ENCODE measurements at regions not wholly inside any gene's neighbourhood (a gene's known extent, or its start where the extent isn't known, plus 50 kb on each side); places are given as distances from the start of the nearest gene placed in this dataset.
"Not testable (repeated sequence)": the region's sequence is repeated elsewhere in the genome, so short reads cannot be mapped to it uniquely, and the experiment has no call there.

DNA sequence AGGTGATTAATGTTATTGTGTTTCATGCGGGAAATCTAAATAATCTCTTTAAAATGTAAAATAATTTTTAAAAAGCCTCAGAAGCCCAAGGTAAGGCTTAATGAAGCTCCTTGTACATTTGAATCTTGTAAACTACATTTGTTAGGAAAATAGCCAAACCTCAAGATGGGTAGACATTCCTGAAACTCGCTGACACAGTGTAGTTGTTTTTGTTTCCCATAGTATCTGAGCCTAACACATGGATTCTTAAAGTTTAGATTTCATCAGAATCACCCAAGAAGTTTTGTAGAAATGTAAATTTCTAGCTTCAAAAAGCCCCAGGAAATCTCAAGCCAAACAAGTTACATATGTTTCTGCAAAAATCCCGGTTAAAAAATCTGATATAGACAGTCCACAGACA lies 1221.1 kb upstream of the ACVR2A start:
- DNase-seq (ENCODE audit: low spot score in 2 of 2) (no peak), FAIRE-seq (no peak)

- DNase-seq (ENCODE audit: low spot score in 2 of 2) (no peak), FAIRE-seq (no peak)
Measured at GRCh38 chr2:146621656-146622055, 1223.2 kb upstream of the ACVR2A start.

DNA sequence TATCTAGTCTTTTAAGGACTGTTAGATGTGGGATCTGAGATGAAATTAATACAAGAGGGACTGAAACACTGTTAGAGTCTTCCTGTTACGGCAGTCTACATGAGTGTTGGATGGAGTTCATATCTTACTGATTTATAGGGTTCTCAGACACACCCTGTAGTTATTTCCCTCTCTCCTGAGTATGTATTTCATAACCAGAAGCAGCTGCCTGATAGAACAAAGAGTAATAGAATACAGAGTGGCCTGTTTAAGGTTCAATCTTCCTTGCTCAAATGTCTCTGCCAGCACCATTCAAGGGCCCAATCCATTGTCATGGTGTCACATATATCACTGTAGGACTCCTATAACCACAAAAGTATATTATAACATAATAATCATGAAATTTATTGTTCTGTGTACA lies 1229.1 kb upstream of the ACVR2A start:
- FAIRE-seq (no peak), DNase-seq (ENCODE audit: low spot score in 2 of 2) (no peak)

DNA sequence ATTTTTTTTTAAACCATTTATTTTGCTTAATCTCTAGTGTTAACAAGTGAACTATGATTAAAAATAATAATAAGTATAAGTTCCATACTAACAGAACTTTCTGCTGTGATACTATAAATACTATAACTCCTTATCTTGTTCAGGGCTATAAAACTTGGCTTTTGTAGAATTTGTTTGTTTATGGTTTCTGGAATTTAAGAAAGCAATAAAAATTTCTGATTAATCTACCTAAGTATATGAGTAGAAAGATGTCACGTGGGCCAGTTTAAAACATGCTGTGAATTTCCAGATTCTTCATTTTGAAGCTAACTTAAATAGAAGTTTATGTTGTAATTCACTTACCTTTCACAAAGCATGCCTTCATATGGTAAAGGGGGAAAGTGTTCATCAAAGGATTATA lies 1236.3 kb upstream of the ACVR2A start:
- FAIRE-seq (no peak), DNase-seq (ENCODE audit: low spot score in 2 of 2) (no peak)

- no peak for FAIRE-seq
- DNase-seq (ENCODE audit: low spot score in 2 of 2), result no peak
Measured at GRCh38 chr2:146604521-146604920, 1240.3 kb upstream of the ACVR2A start.

GRCh38 chr2:146602856-146603255 lies 1242.0 kb upstream of the ACVR2A start:
- no peak for DNase-seq (ENCODE audit: low spot score in 2 of 2)
- no peak for FAIRE-seq

GRCh38 chr2:146602383-146602782 lies 1242.4 kb upstream of the ACVR2A start:
- no peak for FAIRE-seq
- no peak for DNase-seq (ENCODE audit: low spot score in 2 of 2)

DNA sequence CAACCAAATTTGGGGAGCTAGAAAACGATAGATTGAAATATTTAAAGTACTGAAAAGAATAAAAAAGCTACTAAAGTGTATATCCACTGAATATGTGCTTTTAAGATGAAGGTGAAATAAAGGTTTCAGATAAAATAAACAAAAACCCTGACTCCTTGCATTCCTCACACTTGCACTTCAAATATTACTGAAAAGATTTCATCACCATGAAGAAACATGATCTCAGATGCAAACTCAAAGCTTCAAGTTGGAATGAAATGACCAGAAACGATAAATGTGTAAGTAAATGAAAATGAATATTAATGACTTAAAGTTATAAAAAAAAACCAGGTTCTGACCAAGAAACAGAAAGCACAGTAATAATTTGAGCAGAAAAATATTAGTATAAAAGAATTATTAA lies 1246.0 kb upstream of the ACVR2A start:
- DNase-seq (ENCODE audit: low spot score in 2 of 2) (no peak), FAIRE-seq (no peak)

- FAIRE-seq (no peak), DNase-seq (ENCODE audit: low spot score in 2 of 2) (no peak)
Measured at GRCh38 chr2:146597291-146597690, 1247.5 kb upstream of the ACVR2A start.

GRCh38 chr2:146591908-146592307 lies 1252.9 kb upstream of the ACVR2A start:
- no peak for DNase-seq (ENCODE audit: low spot score in 2 of 2)
- no peak for FAIRE-seq

GRCh38 chr2:146587291-146587713 lies 1257.5 kb upstream of the ACVR2A start:
- FAIRE-seq (no peak), DNase-seq (ENCODE audit: low spot score in 2 of 2) (no peak)

DNA sequence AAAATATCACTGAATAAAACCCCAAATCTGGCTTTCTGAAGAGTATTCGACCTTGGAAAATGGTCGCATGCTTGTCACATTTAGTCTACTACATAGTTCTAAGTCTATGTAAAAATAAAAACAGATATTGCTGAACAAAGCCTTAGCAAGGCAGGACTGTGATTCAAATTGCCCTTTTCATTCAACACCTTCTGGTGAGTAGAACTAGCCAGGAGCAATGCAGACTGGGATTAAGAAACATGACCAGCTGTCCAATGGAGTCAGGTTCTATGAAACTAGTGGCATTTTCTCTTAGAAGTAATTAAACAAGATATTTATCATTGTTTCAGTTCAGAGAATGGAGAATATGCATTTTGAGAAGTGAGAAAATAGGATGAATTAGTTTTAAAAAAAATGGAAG lies 1260.5 kb upstream of the ACVR2A start:
- FAIRE-seq (no peak), DNase-seq (ENCODE audit: low spot score in 2 of 2) (no peak)

DNA sequence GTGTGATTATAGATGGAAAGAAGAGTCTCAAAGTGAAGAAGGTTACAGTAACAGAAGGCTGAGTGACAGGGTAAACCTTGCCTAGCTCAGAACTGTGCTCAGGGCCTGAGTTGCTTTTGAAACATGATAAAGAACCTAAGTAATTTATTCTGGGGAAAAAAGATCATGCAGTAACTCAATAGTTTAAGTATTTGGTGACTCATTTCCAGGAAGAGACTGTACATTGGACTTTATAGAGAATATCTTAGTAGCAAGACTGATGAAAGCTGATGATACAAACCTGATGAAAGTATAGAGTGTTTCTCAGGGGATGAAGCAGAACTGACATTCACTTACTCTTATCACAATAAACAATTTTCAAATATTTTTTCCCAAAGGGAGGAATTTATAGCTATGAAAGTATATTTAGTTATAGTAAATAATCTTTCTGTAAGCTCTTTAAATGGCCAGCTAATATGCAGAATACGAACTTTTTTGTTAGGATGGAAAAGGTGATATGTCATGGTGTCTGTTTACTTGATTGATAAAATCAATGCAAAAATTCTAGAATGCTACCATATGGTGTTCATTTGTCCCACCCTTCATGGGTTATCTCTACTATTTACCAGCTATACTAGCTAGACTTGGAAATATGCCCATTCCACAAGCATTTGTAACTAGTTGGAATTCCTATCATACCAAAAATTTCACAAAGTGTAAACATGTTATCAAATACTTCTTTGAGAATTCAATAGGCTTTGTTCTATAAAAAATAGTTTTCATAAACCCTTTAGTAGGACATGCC lies 1265.5 kb upstream of the ACVR2A start:
- FAIRE-seq, result no peak
- DNase-seq (ENCODE audit: low spot score in 2 of 2), result no peak

GRCh38 chr2:146576339-146577111 lies 1268.3 kb upstream of the ACVR2A start:
- DNase-seq (ENCODE audit: low spot score in 2 of 2) (no peak), FAIRE-seq (no peak)

DNA sequence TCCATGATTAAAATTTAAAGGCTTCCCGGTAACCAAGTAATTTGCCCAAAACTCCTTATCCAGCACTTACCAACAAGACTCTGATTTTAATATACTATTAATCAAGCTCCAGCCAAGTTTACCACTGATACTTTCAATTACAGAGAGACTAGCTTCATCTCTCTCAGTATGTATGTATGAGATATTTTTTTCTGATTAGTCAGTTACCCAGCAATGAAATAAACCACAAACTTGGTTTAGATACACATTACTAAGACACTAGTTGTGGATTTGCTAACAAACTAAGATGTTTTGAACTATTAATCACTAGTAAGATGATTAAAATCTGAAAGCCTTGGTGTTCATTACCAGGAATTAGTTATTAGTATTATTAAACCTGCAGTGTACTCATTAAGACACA lies 1272.2 kb upstream of the ACVR2A start:
- FAIRE-seq (no peak), DNase-seq (ENCODE audit: low spot score in 2 of 2) (no peak)

- no peak for FAIRE-seq
- DNase-seq (ENCODE audit: low spot score in 2 of 2), result no peak
Measured at GRCh38 chr2:146561996-146562395, 1282.8 kb upstream of the ACVR2A start.

- DNase-seq (ENCODE audit: low spot score in 2 of 2) (no peak), FAIRE-seq (no peak)
Measured at GRCh38 chr2:146547236-146547635, 1297.6 kb upstream of the ACVR2A start.

- FAIRE-seq (no peak), DNase-seq (ENCODE audit: low spot score in 2 of 2) (no peak)
Measured at GRCh38 chr2:146544701-146545100, 1300.1 kb upstream of the ACVR2A start.

- no peak for FAIRE-seq
- DNase-seq (ENCODE audit: low spot score in 2 of 2), result no peak
Measured at GRCh38 chr2:146541896-146542295, 1302.9 kb upstream of the ACVR2A start.

DNA sequence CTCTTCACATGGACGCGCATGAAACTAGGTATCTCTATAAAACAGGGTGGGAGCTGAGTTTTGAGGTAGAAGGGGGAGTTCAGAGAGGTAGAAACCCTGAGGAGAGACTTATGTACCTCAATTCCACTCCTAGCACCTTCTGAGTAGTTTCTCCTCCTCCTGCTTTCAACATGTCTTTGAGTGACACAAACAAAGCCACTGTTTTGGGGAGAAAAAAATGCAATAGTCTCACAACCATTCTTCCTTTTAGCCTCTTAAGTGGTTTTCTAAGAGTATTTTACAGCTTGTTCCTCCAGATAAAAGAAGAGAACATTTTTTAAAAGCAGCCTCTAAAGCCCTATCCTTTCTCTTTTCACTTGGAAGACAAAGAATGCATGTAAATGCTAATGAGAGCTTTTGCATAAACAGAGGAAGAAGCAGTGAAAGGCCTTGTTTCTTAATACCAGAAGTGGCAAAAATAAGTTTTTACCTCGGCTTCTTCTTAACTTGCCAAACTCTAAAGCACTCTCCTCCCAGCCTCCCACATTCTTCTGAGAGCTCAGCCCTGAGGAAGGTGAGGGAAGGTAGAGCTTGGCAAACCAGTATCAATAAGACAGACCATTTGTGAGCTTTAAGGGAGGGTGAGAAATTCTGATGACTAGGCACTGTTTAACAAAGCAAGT lies 1304.4 kb upstream of the ACVR2A start:
- DNase-seq (ENCODE audit: low spot score in 2 of 2) (no peak), FAIRE-seq (no peak)

- DNase-seq (ENCODE audit: low spot score in 2 of 2); FAIRE-seq: not testable (repeated sequence)
Measured at GRCh38 chr2:146539739-146540138, 1305.1 kb upstream of the ACVR2A start.
